Left lung (tissue), 4 donors: ENCODE measurements at regions not wholly inside any gene's neighbourhood (a gene's known extent, or its start where the extent isn't known, plus 50 kb on each side); places are given as distances from the start of the nearest gene placed in this dataset.

Experiments
- ATAC-seq: fragments of 200-7000 bp; cut with Tn5 transposase; one replicate; pipeline ENCODE4 v1.9.1; 2020; ENCODE audit warnings: moderate library complexity
- DNase-seq, 4 donors: peaks; one replicate each; pipeline ENCODE4 v3.0.0-alpha.2; 2013 to 2020
- H3K27ac ChIP-seq, 2 donors: fragments of 200-600 bp; sonication (generic) in 1 of 2; one replicate each; pipeline versions ENCODE4 v1.5.0 to v1.8.0; 2020 to 2021
- H3K27me3 ChIP-seq, 2 donors: fragments of 200-600 bp; sonication (generic) in 1 of 2; one replicate each; pipeline versions ENCODE4 v1.5.0 to v1.8.0; 2020 to 2021
- H3K36me3 ChIP-seq, 2 donors: fragments of 200-600 bp; sonication (generic) in 1 of 2; one replicate each; pipeline versions ENCODE4 v1.5.0 to v1.8.0; 2020 to 2021
- H3K4me1 ChIP-seq, 2 donors: fragments of 200-600 bp; one replicate each; pipeline ENCODE4 v1.8.0; 2021
- H3K4me3 ChIP-seq, 2 donors: fragments of 200-600 bp; sonication (generic) in 1 of 2; one replicate each; pipeline versions ENCODE4 v1.5.0 to v1.8.0; 2020 to 2021; ENCODE audit warnings: mild to moderate bottlenecking in 1 of 2
- H3K9me3 ChIP-seq, 2 donors: fragments of 200-600 bp; sonication (generic) in 1 of 2; one replicate each; pipeline versions ENCODE4 v1.5.0 to v1.8.0; 2020 to 2021
- CTCF ChIP-seq, 2 donors: fragments of 200-600 bp; sonication (generic) in 1 of 2; IDR thresholded peaks; one replicate each; pipeline versions ENCODE4 v1.5.0 to v1.8.0; 2021; ENCODE audit warnings: antibody characterized with exemption in 2 of 2
- intact Hi-C, 2 donors: fragments of 100-400 bp; cut with DNase I; formaldehyde crosslinking; loops; one replicate each; pipeline versions ENCODE4 v1.11.2 to v1.14.2; 2022
- donor health status: DM: no; HTN: yes; CAD: no.
- donor health status: DM: no; HTN: no; CAD: no.

GRCh38 chrX:23612846-23613245 is 54.4 kb upstream of the PRDX4 start:
- TF ChIP-seq CTCF (IDR thresholded peaks at IDR 0.05), result no peak
- no peak overlapping the region for H3K4me3 ChIP-seq
- no peaks in the 10 kb centered on the region for H3K4me1 ChIP-seq
- ATAC-seq (no peak), DNase-seq (no peak)
- no peak overlapping the region for H3K27ac ChIP-seq
- H3K27me3 ChIP-seq, result peaks cover 0 to 4% of the 10 kb centered on the region in 2 donors
- intact Hi-C loops, result no loop called here
- H3K9me3 ChIP-seq, result no peaks in the 10 kb centered on the region
- H3K36me3 ChIP-seq, result no peaks in the 10 kb centered on the region

- no peaks in the 10 kb centered on the region for H3K9me3 ChIP-seq
- H3K4me1 ChIP-seq, result no peaks in the 10 kb centered on the region
- peak; percentile 41 to 59 for TF ChIP-seq CTCF (IDR thresholded peaks at IDR 0.05)
- no peak overlapping the region for H3K4me3 ChIP-seq
- H3K27ac ChIP-seq, result no peak overlapping the region
- no peaks in the 10 kb centered on the region for H3K36me3 ChIP-seq
- peaks cover 0 to 9% of the 10 kb centered on the region in 2 donors for H3K27me3 ChIP-seq
- peak in 2 of 4 donors; percentile 3 to 17 for DNase-seq
- intact Hi-C loops, result no loop called here
- peak; percentile 62 for ATAC-seq
Observed at GRCh38 chrX:23616361-23616760, 50.9 kb upstream of the PRDX4 start.
